ENCODE measurements at regions not wholly inside any gene's neighbourhood (a gene's known extent, or its start where the extent isn't known, plus 50 kb on each side); places are given as distances from the start of the nearest gene placed in this dataset.

GRCh38 chr19:28521614-28522544, 691.1 kb downstream of the UQCRFS1 start:
- DNase-seq: no peak

- no peak for DNase-seq
Observed at GRCh38 chr19:28520998-28521568, 691.9 kb downstream of the UQCRFS1 start.

GRCh38 chr19:28519952-28520861, 692.7 kb downstream of the UQCRFS1 start:
- DNase-seq: no peak

- DNase-seq: no peak
Observed at GRCh38 chr19:28519218-28519779, 693.7 kb downstream of the UQCRFS1 start.

GRCh38 chr19:28516415-28516872, 696.5 kb downstream of the UQCRFS1 start:
- DNase-seq: no peak

- no peak for DNase-seq
Observed at GRCh38 chr19:28514166-28514565, 698.8 kb downstream of the UQCRFS1 start.

GRCh38 chr19:28511655-28512054, 701.3 kb downstream of the UQCRFS1 start:
- DNase-seq: no peak

GRCh38 chr19:28509079-28509895, 703.7 kb downstream of the UQCRFS1 start:
- no peak for DNase-seq

GRCh38 chr19:28508666-28509065, 704.3 kb downstream of the UQCRFS1 start:
- DNase-seq: peak; percentile 9

GRCh38 chr19:28505933-28506332, 707.0 kb downstream of the UQCRFS1 start:
- DNase-seq: no peak

GRCh38 chr19:28505134-28505533, 707.8 kb downstream of the UQCRFS1 start:
- DNase-seq: no peak

- no peak for DNase-seq
Observed at GRCh38 chr19:28504727-28505126, 708.2 kb downstream of the UQCRFS1 start.

- peak; percentile 24 for DNase-seq
Observed at GRCh38 chr19:28504139-28504538, 708.8 kb downstream of the UQCRFS1 start.

- no peak for DNase-seq
Observed at GRCh38 chr19:28502879-28503734, 709.8 kb downstream of the UQCRFS1 start.

GRCh38 chr19:28501976-28502375, 711.0 kb downstream of the UQCRFS1 start:
- DNase-seq: no peak

- no peak for DNase-seq
Observed at GRCh38 chr19:28500982-28501630, 711.8 kb downstream of the UQCRFS1 start.

GRCh38 chr19:28500296-28500695, 712.7 kb downstream of the UQCRFS1 start:
- DNase-seq: no peak

- DNase-seq: peak; percentile 45
Observed at GRCh38 chr19:28498404-28498976, 714.5 kb downstream of the UQCRFS1 start.

GRCh38 chr19:28497887-28498286, 715.1 kb downstream of the UQCRFS1 start:
- no peak for DNase-seq

GRCh38 chr19:28497137-28497536, 715.8 kb downstream of the UQCRFS1 start:
- DNase-seq: peak; percentile 58
